ENCODE measurements at regions not wholly inside any gene's neighbourhood (a gene's known extent, or its start where the extent isn't known, plus 50 kb on each side); places are given as distances from the start of the nearest gene placed in this dataset.

DNA sequence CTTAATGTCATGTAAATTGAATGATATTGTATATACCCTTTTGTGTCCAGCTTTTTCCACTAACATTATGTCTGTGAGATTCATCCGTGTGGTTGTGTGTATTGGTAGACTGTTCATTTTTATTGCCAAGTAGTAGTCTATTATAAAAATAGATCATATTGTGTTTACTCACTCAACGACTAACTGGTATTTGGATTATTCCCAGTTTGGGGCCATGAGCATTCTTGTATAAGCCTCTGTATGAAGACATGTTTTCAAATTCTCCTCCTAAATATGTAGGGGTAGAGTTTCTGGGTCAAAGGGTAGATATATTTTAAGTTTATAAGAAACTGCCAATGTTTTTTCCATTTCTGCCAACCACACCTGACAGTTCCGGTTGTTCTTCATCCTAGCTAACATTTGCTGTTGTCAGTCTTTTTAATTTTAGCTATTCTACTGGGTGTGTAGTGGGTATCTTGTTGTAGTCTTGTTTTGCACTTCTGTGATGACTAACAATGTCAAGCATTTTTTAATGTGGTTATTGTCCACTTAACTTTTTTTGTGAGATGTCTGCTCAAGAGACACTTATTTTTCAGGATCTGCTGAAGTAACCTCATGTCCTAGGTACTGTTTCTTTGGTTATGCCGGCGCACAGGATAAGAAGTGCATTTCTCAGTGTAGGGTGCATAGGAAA is 93.2 kb downstream of the DACT1 start:
- TF ChIP-seq POLR2A (IDR thresholded peaks at IDR 0.05) = no peak
- TF ChIP-seq, protein P1, sequence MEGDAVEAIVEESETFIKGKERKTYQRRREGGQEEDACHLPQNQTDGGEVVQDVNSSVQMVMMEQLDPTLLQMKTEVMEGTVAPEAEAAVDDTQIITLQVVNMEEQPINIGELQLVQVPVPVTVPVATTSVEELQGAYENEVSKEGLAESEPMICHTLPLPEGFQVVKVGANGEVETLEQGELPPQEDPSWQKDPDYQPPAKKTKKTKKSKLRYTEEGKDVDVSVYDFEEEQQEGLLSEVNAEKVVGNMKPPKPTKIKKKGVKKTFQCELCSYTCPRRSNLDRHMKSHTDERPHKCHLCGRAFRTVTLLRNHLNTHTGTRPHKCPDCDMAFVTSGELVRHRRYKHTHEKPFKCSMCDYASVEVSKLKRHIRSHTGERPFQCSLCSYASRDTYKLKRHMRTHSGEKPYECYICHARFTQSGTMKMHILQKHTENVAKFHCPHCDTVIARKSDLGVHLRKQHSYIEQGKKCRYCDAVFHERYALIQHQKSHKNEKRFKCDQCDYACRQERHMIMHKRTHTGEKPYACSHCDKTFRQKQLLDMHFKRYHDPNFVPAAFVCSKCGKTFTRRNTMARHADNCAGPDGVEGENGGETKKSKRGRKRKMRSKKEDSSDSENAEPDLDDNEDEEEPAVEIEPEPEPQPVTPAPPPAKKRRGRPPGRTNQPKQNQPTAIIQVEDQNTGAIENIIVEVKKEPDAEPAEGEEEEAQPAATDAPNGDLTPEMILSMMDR (IDR thresholded peaks at IDR 0.05) = no peak
